Gastroesophageal sphincter (tissue), 4 donors: ENCODE measurements at regions not wholly inside any gene's neighbourhood (a gene's known extent, or its start where the extent isn't known, plus 50 kb on each side); places are given as distances from the start of the nearest gene placed in this dataset.
"Not testable (repeated sequence)": the region's sequence is repeated elsewhere in the genome, so short reads cannot be mapped to it uniquely, and the experiment has no call there.

Experiments
- ATAC-seq: fragments of 150-250 bp; one replicate; pipeline ENCODE4 v1.9.1; 2016; ENCODE audit warnings: mild to moderate bottlenecking, moderate library complexity
- H3K27ac ChIP-seq, 4 donors: fragments of 200-600 bp; sonication (generic) in 3 of 4; 1 replicate in 3 of 4; 2 replicates in 1 of 4; pipeline ENCODE4 v1.5.1; 2016 to 2019
- H3K27me3 ChIP-seq: fragments of 200-600 bp; sonication (generic); one replicate; pipeline ENCODE4 v1.5.1; 2019
- H3K36me3 ChIP-seq, 2 donors: fragments of 200-600 bp; sonication (generic); one replicate each; pipeline ENCODE4 v1.5.1; 2019; ENCODE audit warnings: control low read depth in 1 of 2
- H3K4me1 ChIP-seq, 3 donors: fragments of 200-600 bp; sonication (generic); 1 replicate in 2 of 3; 2 replicates in 1 of 3; pipeline ENCODE4 v1.5.1; 2016 to 2019; ENCODE audit warnings: control low read depth in 2 of 3
- H3K4me3 ChIP-seq, 2 donors: fragments of 200-600 bp; sonication (generic); one replicate each; pipeline ENCODE4 v1.5.1; 2019; ENCODE audit warnings: mild to moderate bottlenecking in 1 of 2, moderate library complexity in 1 of 2
- H3K9me3 ChIP-seq, 3 donors: fragments of 200-600 bp; sonication (generic); one replicate each; pipeline ENCODE4 v1.5.1; 2017 to 2019; ENCODE audit warnings: control low read depth in 2 of 3
- EP300 ChIP-seq: sonication (generic); formaldehyde crosslinking; IDR thresholded peaks from one replicate; pipeline ENCODE4 v1.6.1; 2017; ENCODE audit warnings: antibody characterized with exemption, mild to moderate bottlenecking
- POLR2A ChIP-seq, 2 donors: fragments of 450-650 bp; IDR thresholded peaks; one replicate each; pipeline ENCODE4 v1.6.1; 2017; ENCODE audit warnings: antibody characterized with exemption in 2 of 2, mild to moderate bottlenecking in 2 of 2, moderate library complexity in 1 of 2
- POLR2AphosphoS5 ChIP-seq: sonication (generic); formaldehyde crosslinking; IDR thresholded peaks from one replicate; pipeline ENCODE4 v1.6.1; 2017; ENCODE audit warnings: antibody characterized with exemption
- WGBS, 2 donors: methylation state at CpG; one replicate each; pipeline ENCODE4 v1.1.5; 2018; ENCODE audit warnings: low coverage in 1 of 2; 5-methylcytosine and 5-hydroxymethylcytosine counted together
- TF ChIP-seq, protein P1 (sequence below), 4 experiments: fragments of 200-600 bp in 2 of 4; fragments of 450-650 bp in 2 of 4; sonication (generic) in 1 of 4; IDR thresholded peaks; one replicate each; pipeline ENCODE4 v1.5.1; 2017 to 2019; ENCODE audit warnings: antibody characterized with exemption in 4 of 4, mild to moderate bottlenecking in 2 of 4, moderate library complexity in 2 of 4

DNA sequence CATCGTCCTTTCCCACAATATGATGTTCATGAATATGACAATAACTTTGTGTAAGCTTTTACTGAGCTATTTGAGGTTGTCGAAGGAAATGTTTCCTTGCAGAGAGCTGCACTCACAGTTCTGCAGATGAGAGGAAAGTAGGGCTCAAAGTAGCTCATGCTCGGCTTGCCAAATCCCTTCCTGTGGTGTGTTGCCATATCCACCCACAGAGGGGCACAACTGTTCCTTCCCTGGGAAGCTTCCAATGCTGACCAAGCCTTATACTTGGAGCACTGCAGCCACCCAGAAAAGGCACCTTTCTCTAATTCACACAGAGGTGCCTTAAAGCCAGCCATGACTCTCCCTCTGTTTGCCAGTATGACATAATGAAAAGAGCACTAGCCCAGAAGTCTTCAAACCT is 390.3 kb downstream of the CAAP1 start:
- Histone ChIP-seq H3K4me3 (no peak overlapping the region), H3K27ac (no peak overlapping the region), H3K9me3 (no peaks in the 10 kb centered on the region), H3K4me1 (no peaks in the 10 kb centered on the region), H3K27me3 (no peaks in the 10 kb centered on the region), H3K36me3 (no peaks in the 10 kb centered on the region)
- 56 to 86% methylated on average over 2 of the region's 3 CpGs for WGBS, 2 donors
- TF ChIP-seq, protein P1, sequence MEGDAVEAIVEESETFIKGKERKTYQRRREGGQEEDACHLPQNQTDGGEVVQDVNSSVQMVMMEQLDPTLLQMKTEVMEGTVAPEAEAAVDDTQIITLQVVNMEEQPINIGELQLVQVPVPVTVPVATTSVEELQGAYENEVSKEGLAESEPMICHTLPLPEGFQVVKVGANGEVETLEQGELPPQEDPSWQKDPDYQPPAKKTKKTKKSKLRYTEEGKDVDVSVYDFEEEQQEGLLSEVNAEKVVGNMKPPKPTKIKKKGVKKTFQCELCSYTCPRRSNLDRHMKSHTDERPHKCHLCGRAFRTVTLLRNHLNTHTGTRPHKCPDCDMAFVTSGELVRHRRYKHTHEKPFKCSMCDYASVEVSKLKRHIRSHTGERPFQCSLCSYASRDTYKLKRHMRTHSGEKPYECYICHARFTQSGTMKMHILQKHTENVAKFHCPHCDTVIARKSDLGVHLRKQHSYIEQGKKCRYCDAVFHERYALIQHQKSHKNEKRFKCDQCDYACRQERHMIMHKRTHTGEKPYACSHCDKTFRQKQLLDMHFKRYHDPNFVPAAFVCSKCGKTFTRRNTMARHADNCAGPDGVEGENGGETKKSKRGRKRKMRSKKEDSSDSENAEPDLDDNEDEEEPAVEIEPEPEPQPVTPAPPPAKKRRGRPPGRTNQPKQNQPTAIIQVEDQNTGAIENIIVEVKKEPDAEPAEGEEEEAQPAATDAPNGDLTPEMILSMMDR (IDR thresholded peaks at IDR 0.05), result peak in 1 of 4 experiments; percentile 22
- TF ChIP-seq POLR2A (IDR thresholded peaks at IDR 0.05) (no peak), EP300 (no peak), POLR2AphosphoS5 (no peak)
- no peak for ATAC-seq

DNA sequence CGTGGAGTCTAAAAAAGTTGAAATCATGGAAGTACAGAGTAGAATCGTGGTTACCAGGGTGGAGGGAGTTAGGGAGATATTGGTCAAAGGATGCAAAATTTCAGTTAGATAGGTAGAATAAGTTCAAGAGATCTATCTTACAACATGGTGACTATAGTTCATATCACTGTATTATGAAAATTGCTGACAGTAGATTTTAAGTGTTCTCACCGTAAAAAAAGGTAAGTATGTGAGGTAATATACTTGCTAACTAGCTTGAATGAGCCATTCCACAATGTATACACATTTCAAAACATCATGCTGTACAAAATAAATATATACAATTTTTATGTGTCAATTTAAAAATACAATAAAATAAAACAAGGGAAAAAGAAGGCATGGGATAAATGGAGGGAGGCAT is 392.1 kb downstream of the CAAP1 start:
- Histone ChIP-seq H3K36me3 (no peaks in the 10 kb centered on the region), H3K9me3 (no peaks in the 10 kb centered on the region), H3K4me3 (no peak overlapping the region), H3K4me1 (no peaks in the 10 kb centered on the region), H3K27me3 (no peaks in the 10 kb centered on the region), H3K27ac (no peak overlapping the region)
- TF ChIP-seq POLR2AphosphoS5, result no peak
- TF ChIP-seq, protein P1 (IDR thresholded peaks at IDR 0.05), result no peak
- no peak for TF ChIP-seq POLR2A (IDR thresholded peaks at IDR 0.05)
- no peak for TF ChIP-seq EP300
- 44 to 54% methylated on average over 3 of the region's 3 CpGs for WGBS, 2 donors
- ATAC-seq, result no peak

DNA sequence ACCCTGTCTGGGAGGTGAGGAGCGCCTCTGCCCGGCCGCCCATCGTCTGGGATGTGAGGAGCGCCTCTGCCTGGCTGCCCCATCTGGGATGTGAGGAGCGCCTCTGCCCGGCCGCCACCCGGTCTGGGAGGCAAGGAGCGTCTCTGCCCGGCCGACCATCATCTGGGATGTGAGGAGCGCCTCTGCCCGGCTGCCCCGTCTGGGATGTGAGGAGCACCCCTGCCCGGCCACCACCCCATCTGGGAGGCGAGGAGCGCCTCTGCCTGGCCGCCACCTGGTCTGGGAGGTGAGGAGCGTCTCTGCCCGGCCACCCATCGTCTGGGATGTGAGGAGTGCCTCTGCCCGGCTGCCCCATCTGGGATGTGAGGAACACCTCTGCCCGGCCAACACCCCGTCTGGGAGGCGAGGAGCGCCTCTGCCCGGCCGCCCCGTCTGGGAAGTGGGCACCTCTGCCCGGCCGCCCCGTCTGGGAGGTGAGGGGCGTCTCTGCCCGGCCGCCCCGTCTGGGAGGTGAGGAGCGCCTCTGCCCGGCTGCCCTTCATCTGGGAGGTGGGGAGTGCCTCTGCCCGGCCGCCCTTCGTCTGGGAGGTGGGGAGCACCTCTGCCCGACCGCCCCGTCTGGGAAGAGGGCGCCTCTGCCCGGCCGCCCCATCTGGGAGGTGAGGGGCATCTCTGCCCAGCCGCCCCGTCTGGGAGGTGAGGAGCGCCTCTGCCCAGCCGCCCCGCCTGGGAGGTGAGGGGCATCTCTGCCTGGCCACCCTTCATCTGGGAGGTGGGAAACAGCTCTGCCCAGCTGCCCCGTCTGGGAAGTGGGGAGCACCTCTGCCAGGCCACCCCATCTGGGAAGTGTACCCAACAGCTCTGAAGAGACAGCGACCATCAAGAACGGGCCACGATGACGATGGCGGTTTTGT is 399.7 kb downstream of the CAAP1 start:
- not testable (repeated sequence) for H3K27ac ChIP-seq

DNA sequence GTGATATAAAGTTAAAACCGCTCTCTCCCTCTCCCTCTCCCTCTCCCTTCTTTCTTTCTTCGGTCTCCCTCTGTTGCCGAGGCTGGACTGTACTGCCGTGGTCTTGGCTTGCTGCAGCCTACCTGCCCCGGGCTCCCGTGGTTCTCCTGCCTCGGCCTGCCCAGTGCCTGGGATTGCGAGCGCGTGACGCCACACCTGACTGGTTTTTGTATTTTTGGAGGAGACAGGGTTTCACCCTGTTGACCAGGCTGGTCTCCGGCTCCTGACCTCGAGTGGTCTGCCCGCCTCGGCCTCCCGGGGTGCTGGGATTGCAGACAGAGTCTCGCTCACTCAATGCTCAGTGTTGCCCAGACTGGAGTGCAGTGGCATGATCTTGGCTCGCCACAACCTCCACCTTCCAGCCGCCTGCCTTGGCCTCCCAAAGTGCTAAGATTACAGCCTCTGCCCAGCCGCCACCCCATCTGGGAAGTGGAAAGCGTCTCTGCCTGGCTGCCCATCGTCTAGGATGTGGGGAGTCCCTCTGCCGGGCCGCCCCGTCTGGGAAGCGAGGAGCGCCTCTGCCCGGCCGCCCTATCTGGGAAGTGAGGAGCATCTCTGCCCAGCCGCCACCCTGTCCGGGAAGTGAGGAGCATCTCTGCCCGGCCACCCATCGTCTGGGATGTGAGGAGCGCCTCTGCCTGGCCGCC is 400.5 kb downstream of the CAAP1 start:
- not testable (repeated sequence) for H3K27me3 ChIP-seq, H3K4me3 ChIP-seq, H3K27ac ChIP-seq, H3K9me3 ChIP-seq, ATAC-seq, H3K36me3 ChIP-seq, H3K4me1 ChIP-seq
- WGBS, 2 donors, result 100% methylated on average over 3 to 6 of the region's 35 CpGs

More for the DNA sequence above, 399.7 kb downstream of the CAAP1 start:
- not testable (repeated sequence) for ATAC-seq, H3K9me3 ChIP-seq, H3K4me1 ChIP-seq, H3K4me3 ChIP-seq, H3K27me3 ChIP-seq, H3K36me3 ChIP-seq
- no CpG with 5 or more reads among the region's 59 CpGs for WGBS, 2 donors

DNA sequence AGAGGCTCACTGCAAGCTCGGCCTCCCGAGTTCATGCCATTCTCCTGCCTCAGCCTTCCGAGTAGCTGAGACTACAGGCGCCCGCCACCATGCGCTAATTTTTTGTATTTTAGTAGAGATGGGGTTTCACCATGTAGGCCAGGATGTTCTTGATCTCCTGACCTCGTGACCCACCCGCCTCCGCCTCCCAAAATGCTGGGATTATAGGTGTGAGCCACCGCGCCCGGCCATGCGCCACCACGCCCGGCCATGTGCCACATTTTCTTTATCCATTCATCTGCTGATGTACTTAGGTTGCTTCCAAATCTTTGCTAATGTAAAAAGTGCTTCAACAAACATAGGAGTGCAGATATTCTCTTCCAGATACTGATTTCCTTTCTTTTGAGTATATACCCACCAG is 408.6 kb downstream of the CAAP1 start:
- Histone ChIP-seq H3K9me3 (no peaks in the 10 kb centered on the region), H3K27ac (no peak overlapping the region), H3K36me3 (no peaks in the 10 kb centered on the region), H3K27me3 (no peaks in the 10 kb centered on the region), H3K4me3 (no peak overlapping the region), H3K4me1 (no peaks in the 10 kb centered on the region)
- ATAC-seq, result no peak
- 80% methylated on average over 6 of the region's 15 CpGs; no CpG with 5 or more reads in 1 of the 2 donors for WGBS, 2 donors
- TF ChIP-seq POLR2A (IDR thresholded peaks at IDR 0.05) (no peak), EP300 (no peak), POLR2AphosphoS5 (no peak)
- TF ChIP-seq, protein P1 (IDR thresholded peaks at IDR 0.05), result no peak

DNA sequence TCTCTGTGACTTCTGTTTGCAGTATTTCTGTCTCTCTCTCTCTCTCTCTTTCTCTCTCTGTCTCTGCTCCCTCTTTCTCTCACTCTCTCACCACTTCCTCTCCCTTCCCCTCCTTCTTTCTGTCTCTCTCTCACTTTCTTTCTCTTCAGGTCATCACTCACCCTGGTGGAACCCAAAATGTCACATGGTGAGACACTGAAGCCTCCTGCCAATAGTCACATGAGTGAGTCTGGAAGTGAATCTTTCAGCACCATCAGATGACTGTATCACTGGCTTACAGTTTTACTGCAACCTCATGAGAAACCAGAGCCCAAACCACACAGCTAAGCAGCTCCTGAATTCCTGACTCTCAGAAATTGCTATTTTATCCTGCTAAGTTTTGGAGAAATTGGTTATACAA is 414.6 kb downstream of the CAAP1 start:
- Histone ChIP-seq H3K4me3 (no peak overlapping the region), H3K27me3 (no peaks in the 10 kb centered on the region), H3K9me3 (no peaks in the 10 kb centered on the region), H3K36me3 (no peaks in the 10 kb centered on the region), H3K4me1 (no peaks in the 10 kb centered on the region), H3K27ac (no peak overlapping the region)
- TF ChIP-seq, protein P1 (IDR thresholded peaks at IDR 0.05), result no peak
- TF ChIP-seq EP300 (no peak), POLR2A (IDR thresholded peaks at IDR 0.05) (no peak), POLR2AphosphoS5 (no peak)
- no peak for ATAC-seq
